A549 (cell line): ENCODE measurements at regions not wholly inside any gene's neighbourhood (a gene's known extent, or its start where the extent isn't known, plus 50 kb on each side); places are given as distances from the start of the nearest gene placed in this dataset.

Source experiments
- CBX2 ChIP-seq: fragments of 200-600 bp; sonication (generic); IDR thresholded peaks from 2 replicates; pipeline ENCODE4 v1.6.1; 2016; ENCODE audit warnings: low read depth, mild to moderate bottlenecking, borderline replicate concordance
- CTCF ChIP-seq: fragments of >200 bp; sonication (Bioruptor Twin); formaldehyde crosslinking; IDR thresholded peaks from 3 replicates; pipeline ENCODE4 v1.5.1; 2016
- EP300 ChIP-seq, 2 experiments: fragments of >200 bp; sonication (Bioruptor Twin); formaldehyde crosslinking; IDR thresholded peaks; 2 replicates in 1 of 2; 3 replicates in 1 of 2; pipeline ENCODE4 v1.6.1; 2016 to 2017

- TF ChIP-seq CBX2 (no peak), EP300 (IDR thresholded peaks at IDR 0.05) (no peak), CTCF (no peak)
Measured at GRCh38 chr18:75696391-75696790, 268.9 kb upstream of the SMIM21 start.
